ENCODE measurements at regions not wholly inside any gene's neighbourhood (a gene's known extent, or its start where the extent isn't known, plus 50 kb on each side); places are given as distances from the start of the nearest gene placed in this dataset.

- TF ChIP-seq EZH2 (IDR thresholded peaks at IDR 0.05; ENCODE audit: borderline replicate concordance, low read length) (no peak), CTCF (conservative IDR thresholded peaks at IDR 0.05 in 1 of 2, IDR thresholded peaks at IDR 0.05 in 1 of 2; ENCODE audit: extremely low read depth in 1 of 2, insufficient read depth in 1 of 2, low read depth in 1 of 2, low read length in 2 of 2) (no peak)
Observed at GRCh38 chrX:1075156-1075555, 137.3 kb downstream of the CRLF2 start.

All from mammary epithelial cell (primary cell).